Cerebellar cortex (tissue), 1 donor: ENCODE measurements at regions not wholly inside any gene's neighbourhood (a gene's known extent, or its start where the extent isn't known, plus 50 kb on each side); places are given as distances from the start of the nearest gene placed in this dataset.

Experiments used
- DNase-seq: peaks from one replicate; pipeline ENCODE4 v3.0.0-alpha.2; 2015; ENCODE audit warnings: low spot score

DNA sequence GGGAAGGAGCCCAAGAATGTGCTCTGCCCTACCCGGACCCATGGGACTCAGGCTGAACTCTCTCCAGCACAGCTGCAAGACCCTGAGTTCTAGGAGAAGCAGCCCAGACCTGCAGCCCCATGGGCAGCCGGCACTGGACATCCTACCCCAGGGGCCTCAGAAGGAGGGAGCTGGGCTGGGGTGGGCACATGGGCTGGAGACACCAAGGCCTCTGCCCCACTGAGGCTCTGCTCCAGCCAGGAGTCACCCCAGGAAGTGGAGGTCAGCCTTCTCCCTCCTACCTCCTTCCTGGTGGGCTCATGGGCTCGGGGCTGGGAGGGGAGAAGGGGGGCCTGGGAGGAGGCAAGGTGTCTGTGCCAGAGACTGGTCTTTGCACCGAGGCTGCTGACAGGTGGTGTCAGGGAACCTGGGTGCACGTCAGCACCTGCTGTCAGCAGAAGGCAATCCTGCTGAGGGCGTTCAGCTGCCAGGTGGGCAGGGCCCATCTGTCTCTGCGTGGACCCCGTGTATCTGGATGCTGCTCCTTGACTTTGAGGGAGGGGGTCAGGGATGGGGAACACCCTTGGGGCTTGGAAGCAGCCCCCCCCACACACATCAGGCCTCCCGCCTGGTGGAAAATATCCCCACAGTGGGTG is 95.2 kb downstream of the PDGFA start:
- no peak for DNase-seq

DNA sequence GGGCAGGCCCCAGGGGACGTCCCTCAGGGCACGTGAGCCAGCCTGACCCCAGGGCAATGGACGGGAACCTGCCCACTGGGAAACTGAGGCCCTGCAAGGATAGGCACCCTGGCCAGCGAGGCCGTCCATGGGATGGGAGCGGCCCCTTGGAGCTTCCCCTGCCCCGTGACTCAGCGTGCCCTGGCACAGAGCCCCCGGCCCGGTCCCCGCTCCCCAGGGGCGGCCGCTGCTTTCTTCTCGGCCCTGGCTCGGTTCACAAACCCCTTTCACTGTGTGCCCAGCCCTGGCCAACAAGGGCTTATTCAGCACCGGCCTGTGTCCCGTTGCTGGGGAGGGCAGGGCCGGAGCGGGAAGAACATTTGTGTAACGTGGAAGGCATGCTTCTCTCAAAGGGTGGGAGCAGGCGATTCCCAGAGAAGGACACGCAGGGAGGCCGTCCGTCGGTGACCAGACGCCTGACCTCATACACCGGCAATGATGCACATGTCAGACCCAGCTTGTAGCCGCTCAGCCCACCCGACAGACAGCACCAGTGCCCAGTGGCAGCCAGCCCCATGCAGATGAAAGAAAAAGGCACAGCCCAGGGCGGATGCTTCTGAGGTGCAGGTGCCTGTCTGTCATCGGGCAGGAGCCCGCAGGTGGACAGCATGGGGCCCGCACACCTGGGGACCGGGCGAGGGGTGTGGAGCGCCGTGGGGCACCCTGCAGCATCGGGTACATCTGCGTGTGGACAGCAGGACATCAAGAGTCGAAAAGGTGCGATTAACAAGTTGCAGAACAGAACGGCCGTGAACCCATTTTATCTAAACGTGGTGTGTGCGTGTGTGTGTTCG is 94.5 kb downstream of the PDGFA start:
- no peak for DNase-seq

DNA sequence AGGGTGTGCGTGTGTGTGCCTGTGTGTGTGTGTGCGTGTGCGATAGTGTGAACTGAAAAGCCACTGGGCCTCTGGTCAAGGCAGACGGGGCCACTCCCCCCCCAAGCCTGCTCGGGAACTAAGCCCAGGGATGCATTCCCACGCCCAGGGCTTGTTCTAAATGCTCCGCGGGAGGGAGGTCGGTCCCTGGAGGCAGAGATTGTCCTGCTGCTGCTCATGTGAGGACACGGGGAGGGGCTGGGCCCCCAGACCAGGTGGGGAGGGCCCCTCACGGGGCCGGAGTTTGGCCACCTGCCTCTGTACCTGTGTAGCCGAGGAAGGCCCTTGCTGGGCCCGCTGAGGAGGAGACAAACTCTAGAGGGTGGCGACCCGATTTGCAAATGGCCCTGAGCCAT is 93.9 kb downstream of the PDGFA start:
- DNase-seq, result no peak

DNA sequence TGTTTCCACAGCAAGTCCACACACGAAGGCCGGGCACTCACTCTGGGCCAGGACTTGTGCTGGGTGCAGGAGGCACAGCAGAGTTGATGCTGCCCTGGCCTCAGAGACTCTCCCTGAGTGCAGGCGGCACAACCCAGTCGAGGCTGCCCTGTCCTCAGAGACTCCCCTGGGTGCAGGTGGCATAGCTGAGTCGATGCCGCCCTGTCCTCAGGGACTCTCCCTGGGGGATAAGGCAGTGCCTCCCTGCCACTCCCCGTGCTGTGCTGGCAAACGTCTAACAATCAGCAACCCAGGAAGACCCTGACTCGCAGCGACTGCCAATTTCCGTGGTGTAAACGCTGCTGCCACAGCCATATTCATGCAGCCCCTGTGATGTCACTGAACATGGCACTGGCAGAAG is 93.1 kb downstream of the PDGFA start:
- DNase-seq, result no peak

DNA sequence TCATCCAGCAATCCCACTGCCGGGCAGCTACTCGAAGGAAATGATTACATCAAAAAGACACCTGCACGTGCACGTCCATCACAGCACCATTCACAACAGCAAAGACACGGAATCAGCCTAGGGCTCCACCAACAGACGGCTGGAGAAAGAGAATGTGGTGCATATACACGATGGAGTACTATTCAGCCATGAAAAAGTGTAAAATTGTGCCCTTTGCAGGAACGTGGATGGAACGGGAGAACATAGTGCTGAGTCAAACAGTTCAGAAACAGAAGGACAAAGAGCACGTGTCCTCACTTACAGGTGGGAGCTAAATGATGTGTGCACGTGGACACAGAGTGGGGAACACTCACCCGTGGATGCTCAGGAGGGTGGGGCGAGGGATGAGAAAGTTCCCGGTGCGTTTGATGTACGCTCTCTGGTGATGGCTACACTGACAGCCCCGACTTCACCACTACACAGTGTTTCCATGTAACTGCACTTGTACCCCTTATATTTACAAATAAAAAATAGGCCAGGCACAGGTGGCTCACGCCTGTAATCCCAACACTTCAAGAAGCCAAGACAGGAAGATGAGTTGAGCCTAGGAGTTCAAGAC is 92.0 kb downstream of the PDGFA start:
- no peak for DNase-seq

DNA sequence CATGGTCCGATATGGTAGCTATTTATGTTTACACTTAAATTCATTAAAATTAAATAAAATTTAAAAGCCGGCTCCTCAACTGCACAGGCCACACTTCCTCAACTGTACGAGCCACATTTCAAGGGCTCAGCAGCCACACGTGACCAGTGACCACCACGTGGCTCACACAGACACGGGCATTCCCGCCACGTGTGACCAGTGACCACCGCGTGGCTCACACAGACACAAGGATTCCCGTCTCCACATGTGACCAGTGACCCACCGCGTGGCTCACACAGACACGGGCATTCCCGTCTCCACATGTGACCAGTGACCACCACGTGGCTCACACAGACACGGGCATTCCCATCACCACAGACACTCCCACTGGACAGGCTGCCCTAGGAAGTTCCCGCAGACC is 91.3 kb downstream of the PDGFA start:
- DNase-seq, result no peak

DNA sequence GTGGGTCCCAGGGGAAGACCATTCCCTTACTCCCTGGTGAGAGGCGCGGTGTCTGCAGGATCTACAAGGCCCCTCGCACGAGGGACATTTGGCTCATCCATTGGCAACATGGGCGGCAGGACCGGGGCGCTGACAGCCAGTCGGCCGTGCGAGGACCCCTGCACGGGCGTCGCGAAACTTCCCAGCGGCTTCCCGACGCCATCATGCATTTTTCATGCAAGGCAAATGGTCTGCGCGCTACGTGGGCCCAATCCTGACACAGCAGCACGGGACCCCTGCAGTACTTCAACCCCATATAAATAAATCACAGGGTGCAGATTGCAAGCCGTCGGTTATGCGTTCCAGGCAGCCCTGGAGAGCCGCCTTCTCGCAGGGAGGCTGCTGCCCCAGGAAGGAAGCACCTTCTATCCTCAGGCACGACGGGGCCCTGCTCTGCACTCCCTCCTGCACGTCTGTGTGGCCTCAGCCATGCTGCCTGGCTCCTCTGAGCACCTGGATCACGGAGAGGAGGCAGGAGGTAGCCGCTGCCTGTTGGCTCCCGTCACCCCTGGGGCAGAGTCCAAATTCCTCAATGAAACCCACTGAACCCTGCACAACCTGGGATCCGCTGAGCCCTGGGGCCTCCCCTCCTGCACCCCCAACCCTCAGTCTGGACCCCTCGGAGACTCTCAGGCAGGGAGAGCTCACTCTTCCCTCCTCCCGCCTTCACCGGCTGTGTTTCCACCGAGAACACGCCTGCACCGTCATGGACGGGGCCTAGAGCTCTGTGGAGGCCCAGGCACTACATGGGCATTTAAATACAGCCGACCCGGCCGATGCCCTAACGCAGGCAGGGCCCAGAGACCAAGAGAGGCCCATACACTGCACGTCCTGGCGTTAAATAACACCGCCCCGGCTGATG is 90.5 kb downstream of the PDGFA start:
- DNase-seq, result no peak

DNA sequence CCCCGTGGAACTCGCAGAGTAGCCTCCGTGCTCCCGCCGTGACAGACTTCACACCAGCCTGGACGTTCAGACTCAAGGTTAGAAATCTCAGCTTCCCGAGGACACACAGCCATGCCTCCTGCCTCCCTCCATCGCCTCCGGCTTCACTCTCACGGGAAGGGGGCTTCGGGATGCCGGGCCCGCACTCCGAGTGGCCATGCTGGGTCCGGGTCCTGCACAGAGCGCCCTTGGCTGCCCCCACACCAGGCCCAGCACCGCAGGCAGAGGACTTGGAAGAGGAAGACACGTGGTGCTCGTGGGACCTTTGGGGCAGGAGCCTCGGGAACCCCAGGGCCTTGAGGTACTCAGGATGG is 89.8 kb downstream of the PDGFA start:
- DNase-seq, result no peak

DNA sequence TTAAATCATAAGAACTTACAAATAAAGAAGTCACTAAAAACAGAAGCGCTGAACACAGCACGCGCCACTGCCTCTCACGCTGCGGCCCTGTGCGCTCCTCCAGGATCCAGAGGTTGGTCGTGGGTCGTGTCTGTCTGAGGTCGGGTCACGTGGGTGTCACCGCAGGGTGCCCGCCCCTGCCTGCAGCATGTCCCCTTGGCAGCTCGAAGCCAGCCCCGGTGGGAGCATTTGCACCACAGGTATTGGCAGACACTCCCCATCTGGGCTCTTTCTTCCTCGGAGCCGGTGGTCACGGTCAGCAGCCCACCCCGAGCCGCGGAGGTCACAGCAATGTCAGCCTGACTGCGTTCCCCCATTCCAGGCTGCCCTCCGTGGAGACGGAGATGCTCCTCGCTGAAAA is 88.6 kb downstream of the PDGFA start:
- DNase-seq, result no peak

DNA sequence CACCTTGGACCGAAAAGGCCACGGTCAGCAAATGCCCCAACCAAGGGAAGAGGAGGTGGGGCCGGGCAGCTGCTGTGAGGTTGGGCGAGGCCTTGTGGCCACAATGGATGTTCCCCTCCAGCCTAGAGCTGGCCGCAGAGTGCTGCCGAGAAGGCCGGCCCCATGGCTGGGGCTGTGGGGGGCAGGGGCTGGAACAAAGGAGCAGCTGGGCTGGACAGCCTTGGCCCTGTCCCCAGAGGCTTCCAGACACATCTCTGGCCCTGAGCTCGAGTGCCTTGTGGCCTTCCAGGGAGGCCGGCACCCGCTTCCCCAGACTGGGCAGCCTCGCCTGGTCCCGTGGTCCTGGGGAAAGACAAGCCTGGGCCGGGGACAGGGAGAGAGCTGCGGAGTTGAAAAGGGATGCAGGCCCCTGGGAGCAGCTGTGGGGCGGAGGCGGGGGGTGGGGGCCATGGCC is 88.0 kb downstream of the PDGFA start:
- DNase-seq, result no peak

DNA sequence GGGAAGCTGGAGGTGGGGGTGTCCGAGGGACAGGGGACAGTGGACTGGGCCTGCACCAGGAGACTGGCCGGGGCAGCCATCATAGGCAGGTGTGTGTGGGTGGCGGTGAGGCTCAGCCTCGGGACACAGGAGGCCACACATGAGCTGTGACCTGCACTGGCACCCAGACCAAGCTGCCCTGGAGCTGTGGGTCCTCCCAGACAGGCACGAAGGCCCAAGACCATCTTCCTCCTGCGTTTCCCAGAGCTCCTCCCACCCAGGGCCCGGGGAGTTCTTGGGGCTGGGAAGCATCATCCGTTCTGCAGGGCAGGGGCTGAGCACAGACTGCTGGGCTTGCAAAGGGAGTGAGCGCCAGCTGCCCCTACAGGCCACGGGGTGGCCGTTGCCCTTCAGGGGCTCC is 87.4 kb downstream of the PDGFA start:
- DNase-seq, result no peak

DNA sequence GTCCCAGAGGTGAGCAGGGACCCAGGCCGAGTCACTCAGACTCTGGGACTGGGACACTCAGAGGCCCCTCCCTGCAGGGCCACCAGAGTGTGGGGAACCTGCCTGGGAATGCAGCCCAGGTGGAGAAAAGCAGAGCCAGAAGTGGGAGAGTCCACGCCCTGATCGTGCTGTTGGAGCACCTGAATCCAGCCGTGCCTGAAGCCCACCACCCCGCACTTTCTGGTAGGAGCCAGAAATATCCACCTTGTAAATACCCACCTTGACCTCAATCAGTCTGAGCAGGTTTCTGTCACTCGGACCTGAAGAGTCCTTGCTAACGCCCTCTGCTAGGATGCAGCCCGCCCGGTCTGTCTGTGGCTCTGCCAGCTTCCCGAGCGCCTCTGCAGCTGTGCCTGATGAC is 86.7 kb downstream of the PDGFA start:
- no peak for DNase-seq

DNA sequence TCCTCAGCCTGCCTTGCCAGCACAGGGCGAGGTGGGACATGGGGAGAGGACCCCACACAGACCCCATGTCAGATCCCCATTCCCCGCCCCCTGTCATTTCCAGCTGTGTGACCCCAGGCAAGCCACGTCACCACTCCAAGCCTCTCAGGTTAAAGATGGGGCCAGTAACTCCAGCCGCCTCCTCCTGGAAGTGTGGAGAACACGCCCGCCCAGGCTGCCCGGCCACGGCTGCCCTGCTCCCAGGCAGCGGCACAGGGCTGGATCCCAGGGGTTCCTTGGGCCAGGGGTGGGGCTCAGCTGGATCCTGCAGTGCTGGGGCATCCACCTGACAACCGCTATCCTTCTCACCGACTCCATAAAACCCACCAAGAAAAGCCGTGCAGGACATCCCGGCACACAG is 86.1 kb downstream of the PDGFA start:
- no peak for DNase-seq

DNA sequence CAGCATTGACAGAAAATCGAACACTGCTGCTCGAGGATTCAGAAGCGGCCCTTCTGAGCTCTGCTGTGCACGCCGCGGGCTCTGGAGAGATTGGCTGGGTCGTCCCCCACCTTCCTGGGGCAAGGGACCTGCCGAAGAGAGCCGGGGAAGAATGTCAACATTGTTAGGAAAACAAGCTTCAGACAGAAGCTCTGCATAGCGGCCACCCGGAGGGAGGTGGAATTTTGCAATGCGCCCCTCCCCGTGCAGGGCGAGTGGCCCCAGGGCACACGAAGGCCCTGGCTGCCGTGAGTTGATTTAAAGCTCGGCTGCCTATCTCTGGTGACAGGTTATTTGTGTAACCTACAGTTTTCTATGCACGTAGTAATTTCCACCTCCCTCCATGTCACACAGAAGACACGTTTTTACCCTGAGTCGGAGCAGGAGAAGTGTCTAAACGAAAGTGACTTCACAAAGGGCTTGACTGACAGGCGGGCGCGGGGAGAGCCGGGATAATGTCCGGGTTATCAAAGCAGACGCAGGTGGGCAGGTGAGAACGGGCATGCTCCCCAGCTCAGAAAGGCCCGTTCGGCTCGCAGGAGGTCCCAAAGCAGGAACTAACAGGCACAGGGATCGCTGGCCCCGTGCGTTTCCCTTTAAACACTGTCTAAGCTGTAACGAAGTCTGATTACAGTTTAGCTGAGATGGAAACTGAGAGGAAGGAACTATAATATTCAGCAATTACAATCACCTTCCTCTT is 84.6 kb downstream of the PDGFA start:
- no peak for DNase-seq

DNA sequence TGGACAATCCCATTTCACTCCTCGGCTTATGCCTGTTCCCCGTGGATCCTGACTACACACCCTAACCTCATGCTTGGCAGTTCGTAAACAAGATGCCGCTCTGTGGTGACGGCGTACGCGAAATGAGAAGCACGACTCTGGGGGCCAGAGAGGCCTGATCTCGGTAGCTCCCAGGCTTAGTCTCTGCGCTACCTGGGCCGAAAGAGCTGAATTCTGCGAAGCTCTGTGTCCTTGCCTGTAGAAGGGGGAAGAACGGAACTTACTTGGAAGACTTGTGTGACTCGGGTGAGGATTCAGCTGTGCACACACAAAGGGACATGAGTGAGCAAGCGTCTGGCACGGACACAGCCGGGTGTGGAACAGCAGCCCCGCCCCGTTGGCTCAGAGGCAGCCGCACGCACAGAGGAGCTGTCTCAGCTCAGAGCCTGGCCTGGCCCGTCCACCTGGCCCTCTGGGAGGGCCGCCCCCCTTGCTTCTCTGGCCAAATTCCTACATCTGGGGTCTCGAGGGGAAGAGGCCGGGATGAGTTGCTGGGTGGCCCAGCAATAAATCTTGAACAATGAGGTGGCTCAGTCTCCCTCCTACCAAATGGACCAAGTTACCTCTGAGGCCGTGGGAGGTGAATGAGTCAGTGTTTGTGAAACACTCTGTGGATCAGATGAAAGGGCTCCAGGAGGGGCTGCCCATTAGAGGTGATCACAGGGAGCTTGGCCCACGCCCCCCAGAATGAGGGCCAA is 83.8 kb downstream of the PDGFA start:
- DNase-seq, result no peak

DNA sequence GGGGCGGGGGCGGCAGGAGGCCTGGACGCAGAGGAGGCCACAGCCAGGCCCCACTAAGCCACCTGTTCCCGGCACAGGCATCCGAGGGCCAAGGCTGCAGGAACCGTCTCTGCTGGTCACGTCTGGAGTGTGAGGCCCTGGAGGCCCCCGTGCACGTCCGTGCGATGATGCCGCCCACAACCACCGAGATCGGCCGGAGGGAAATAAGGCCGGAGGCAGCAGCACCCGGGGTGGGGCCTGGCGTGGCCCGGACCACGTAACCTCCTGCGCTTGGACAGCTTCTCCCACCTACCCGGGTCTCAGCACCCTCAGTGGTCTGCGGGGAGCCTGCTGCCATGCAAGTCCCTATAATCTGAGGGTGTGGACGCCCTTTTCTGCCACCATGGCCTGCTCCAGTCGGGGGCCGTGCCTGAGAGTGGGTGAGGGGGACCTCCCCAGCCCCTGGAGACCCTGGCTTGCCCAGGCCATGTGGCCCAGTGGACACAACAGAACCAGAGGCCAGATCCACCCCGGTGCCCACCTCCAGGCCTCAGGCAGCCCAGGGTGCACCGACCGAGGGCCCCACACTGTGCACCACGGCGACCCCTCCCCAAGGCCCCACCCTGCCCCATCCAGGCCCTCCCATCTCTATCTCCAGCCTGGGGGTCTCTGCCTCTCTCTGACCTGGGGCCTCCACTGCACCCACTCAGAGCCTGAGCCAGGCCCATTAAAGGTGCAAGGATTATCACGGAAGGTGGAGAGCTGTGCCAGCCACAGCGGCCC is 83.1 kb downstream of the PDGFA start:
- no peak for DNase-seq

DNA sequence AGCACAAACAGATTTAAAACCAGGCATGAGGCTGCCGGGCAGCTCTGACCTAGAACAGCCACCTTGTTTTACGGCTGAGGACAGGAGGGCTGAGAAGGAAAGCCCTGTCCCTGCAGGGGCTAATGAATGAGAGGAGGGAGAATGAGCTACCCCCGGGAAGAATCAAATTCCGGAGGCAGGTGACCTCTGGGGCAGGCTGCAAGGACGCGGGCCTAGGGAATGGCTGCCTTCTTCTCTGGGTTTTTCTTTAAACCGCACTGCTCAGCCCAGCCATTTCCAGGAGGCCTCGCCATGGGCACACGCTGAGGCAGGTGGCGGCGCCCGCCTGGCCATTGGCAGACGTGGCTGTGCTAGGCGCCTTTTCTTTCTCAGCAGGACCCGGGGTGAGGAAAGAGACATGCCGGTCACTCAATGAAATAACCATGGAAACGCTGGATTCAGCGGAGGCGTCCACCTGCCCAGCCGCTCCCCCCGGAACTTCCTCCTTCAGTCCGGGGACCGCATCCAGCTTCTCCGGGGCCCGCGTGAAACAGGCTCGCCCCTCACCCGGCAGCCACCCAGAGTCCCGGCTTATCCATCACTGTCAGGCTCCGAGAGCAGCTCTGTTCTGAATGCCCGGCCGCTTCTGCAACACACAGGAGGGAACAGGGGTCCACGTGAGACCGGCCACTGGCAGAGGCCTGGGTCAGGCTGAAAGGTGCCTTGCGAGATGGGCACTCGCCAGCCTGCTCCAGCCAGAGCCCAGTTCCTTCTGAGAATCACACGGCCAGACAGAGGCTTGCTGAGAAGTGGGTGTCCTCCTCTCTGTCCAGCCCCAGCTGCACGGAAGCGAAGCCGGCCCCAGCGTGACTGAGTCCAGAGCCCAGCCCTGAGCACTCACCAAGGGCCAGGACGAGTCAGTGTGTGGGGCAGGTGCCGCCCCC is 82.1 kb downstream of the PDGFA start:
- peak; percentile 50 for DNase-seq

DNA sequence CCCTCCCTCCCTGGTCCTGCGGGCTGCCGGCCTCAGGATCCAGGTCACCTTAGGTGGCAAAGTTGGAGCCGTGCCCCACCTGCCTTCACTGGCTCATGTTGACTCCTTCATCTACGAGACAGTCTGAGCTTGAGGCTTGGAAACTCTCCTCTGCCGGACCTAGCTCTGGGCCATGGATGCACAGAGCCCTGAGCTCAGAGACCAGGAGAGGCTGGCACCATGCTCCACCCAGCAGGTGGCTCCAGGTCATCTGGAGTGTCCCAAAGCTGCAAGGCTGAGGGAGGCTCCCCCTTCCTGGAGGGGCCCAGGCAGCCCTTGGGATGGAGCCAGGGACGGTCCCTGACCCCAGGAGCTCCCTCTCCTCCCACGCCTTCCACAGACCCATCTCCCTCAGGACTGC is 81.3 kb downstream of the PDGFA start:
- DNase-seq, result peak; percentile 10

DNA sequence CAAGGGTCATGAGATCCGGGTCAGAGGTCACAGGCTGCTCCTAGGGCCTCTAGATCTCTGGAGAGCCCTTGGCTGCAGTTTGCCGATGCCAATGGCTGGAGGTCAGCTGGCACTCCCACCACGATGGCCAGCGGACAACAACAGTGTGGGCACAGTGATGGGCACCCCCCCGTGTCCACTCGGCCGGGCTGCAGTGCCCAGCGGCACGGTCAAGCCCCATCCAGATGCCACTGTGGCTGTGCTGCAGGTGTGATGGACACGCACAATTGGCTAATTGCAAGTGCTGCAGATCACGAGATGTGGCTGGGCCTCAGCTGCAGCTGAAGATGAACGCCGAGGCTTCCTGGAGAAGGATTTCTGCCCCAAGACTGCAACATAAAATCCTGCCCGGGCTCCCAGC is 80.7 kb downstream of the PDGFA start:
- no peak for DNase-seq
